HG03139 (cell line): ENCODE measurements at regions not wholly inside any gene's neighbourhood (a gene's known extent, or its start where the extent isn't known, plus 50 kb on each side); places are given as distances from the start of the nearest gene placed in this dataset.
"Not testable (repeated sequence)": the region's sequence is repeated elsewhere in the genome, so short reads cannot be mapped to it uniquely, and the experiment has no call there.

Source experiments
- ATAC-seq: cut with Tn5 transposase; IDR thresholded peaks from one replicate; pipeline ENCODE4 v1.9.1; 2021; ENCODE audit not compliant: unreplicated experiment

GRCh38 chr3:157858821-157859220, 247.4 kb downstream of the SHOX2 start:
- no peak for ATAC-seq

GRCh38 chr3:157857440-157857839, 248.8 kb downstream of the SHOX2 start:
- ATAC-seq = no peak

GRCh38 chr3:157856078-157856939, 249.9 kb downstream of the SHOX2 start:
- no peak for ATAC-seq

- ATAC-seq = not testable (repeated sequence)
These were observed 260.4 kb downstream of the SHOX2 start for GRCh38 chr3:157845839-157846238.

- no peak for ATAC-seq
These were observed 261.2 kb downstream of the SHOX2 start for GRCh38 chr3:157844800-157845565.

- no peak for ATAC-seq
These were observed 262.0 kb downstream of the SHOX2 start for GRCh38 chr3:157844216-157844615.

- ATAC-seq = no peak
These were observed 265.2 kb downstream of the SHOX2 start for GRCh38 chr3:157841029-157841428.

GRCh38 chr3:157840564-157840963, 265.7 kb downstream of the SHOX2 start:
- no peak for ATAC-seq

- no peak for ATAC-seq
These were observed 267.8 kb downstream of the SHOX2 start for GRCh38 chr3:157838457-157838856.

- ATAC-seq = no peak
These were observed 268.9 kb downstream of the SHOX2 start for GRCh38 chr3:157837336-157837735.

GRCh38 chr3:157836022-157836421, 270.2 kb downstream of the SHOX2 start:
- ATAC-seq = no peak

- no peak for ATAC-seq
These were observed 273.6 kb downstream of the SHOX2 start for GRCh38 chr3:157832588-157832987.

- ATAC-seq = no peak
These were observed 275.5 kb downstream of the SHOX2 start for GRCh38 chr3:157830556-157831236.

GRCh38 chr3:157829786-157830185, 276.4 kb downstream of the SHOX2 start:
- ATAC-seq = no peak

- no peak for ATAC-seq
These were observed 281.9 kb downstream of the SHOX2 start for GRCh38 chr3:157824281-157824680.

- ATAC-seq = no peak
These were observed 283.2 kb downstream of the SHOX2 start for GRCh38 chr3:157823050-157823449.

GRCh38 chr3:157820157-157820517, 286.1 kb downstream of the SHOX2 start:
- ATAC-seq = no peak

GRCh38 chr3:157819270-157820156, 286.7 kb downstream of the SHOX2 start:
- ATAC-seq = no peak

- ATAC-seq = no peak
These were observed 289.3 kb downstream of the SHOX2 start for GRCh38 chr3:157816896-157817295.

- no peak for ATAC-seq
These were observed 289.9 kb downstream of the SHOX2 start for GRCh38 chr3:157816296-157816695.

GRCh38 chr3:157815739-157816138, 290.5 kb downstream of the SHOX2 start:
- ATAC-seq = no peak
